ENCODE measurements at regions not wholly inside any gene's neighbourhood (a gene's known extent, or its start where the extent isn't known, plus 50 kb on each side); places are given as distances from the start of the nearest gene placed in this dataset.

- TF ChIP-seq CTCF (IDR thresholded peaks at IDR 0.05; ENCODE audit: borderline replicate concordance, extremely low read depth, low read length, poor library complexity, severe bottlenecking) (no peak), EZH2 (IDR thresholded peaks at IDR 0.05; ENCODE audit: borderline replicate concordance, low read depth, low read length, severe bottlenecking) (no peak)
These were observed 444.8 kb downstream of the ATP23 start for GRCh38 chr12:58386136-58386535.
